Gastrocnemius medialis (tissue), 4 donors: ENCODE measurements at regions not wholly inside any gene's neighbourhood (a gene's known extent, or its start where the extent isn't known, plus 50 kb on each side); places are given as distances from the start of the nearest gene placed in this dataset.
"Not testable (repeated sequence)": the region's sequence is repeated elsewhere in the genome, so short reads cannot be mapped to it uniquely, and the experiment has no call there.

Source experiments
- ATAC-seq, 2 donors: fragments of 150-250 bp; one replicate each; pipeline ENCODE4 v1.9.1; 2016
- DNase-seq, 2 donors: peaks; one replicate each; pipeline ENCODE4 v3.0.0-alpha.2; 2019
- H3K27ac ChIP-seq, 4 donors: fragments of 200-600 bp; sonication (generic); 1 replicate in 1 of 4; 2 replicates in 3 of 4; pipeline ENCODE4 v1.5.1; 2016 to 2018; ENCODE audit warnings: mild to moderate bottlenecking in 2 of 4, moderate library complexity in 1 of 4
- H3K27me3 ChIP-seq, 3 donors: fragments of 200-600 bp; sonication (generic) in 2 of 3; 1 replicate in 1 of 3; 2 replicates in 2 of 3; pipeline versions ENCODE4 v1.5.1 to v1.6.0; 2016 to 2019; ENCODE audit warnings: mild to moderate bottlenecking in 1 of 3, moderate library complexity in 1 of 3
- H3K36me3 ChIP-seq, 2 donors: fragments of 200-600 bp; sonication (generic) in 1 of 2; one replicate each; pipeline ENCODE4 v1.5.1; 2017 to 2018
- H3K4me1 ChIP-seq, 2 donors: fragments of 200-600 bp; sonication (generic) in 1 of 2; one replicate each; pipeline ENCODE4 v1.5.1; 2016 to 2017; ENCODE audit warnings: mild to moderate bottlenecking in 2 of 2
- H3K4me3 ChIP-seq, 4 donors: fragments of 200-600 bp; sonication (generic) in 3 of 4; 1 replicate in 1 of 4; 2 replicates in 3 of 4; pipeline ENCODE4 v1.5.1; 2016 to 2019; ENCODE audit warnings: mild to moderate bottlenecking in 2 of 4
- H3K9me3 ChIP-seq, 3 donors: fragments of 200-600 bp; sonication (generic) in 2 of 3; 1 replicate in 1 of 3; 2 replicates in 2 of 3; pipeline ENCODE4 v1.5.1; 2016 to 2019
- CTCF ChIP-seq, 5 experiments: fragments of 450-650 bp in 3 of 5; fragments of 200-600 bp in 2 of 5; sonication (generic) in 2 of 5; IDR thresholded peaks in 4 of 5; conservative IDR thresholded peaks in 1 of 5; 1 replicate in 4 of 5; 2 replicates in 1 of 5; pipeline ENCODE4 v1.5.1; 2016 to 2019; ENCODE audit warnings: antibody characterized with exemption in 5 of 5, mild to moderate bottlenecking in 3 of 5, moderate library complexity in 3 of 5
- POLR2A ChIP-seq, 2 donors: fragments of 450-650 bp; IDR thresholded peaks; one replicate each; pipeline ENCODE4 v1.6.1; 2017; ENCODE audit warnings: antibody characterized with exemption in 2 of 2, mild to moderate bottlenecking in 2 of 2, moderate library complexity in 2 of 2
- in situ Hi-C, 4 donors: fragments of 200-750 bp; cut with MboI; loops; one replicate each; pipeline versions ENCODE4 v1.15.0 to v1.8.0; 2017; ENCODE audit warnings: low sequenced_read_pairs in 4 of 4
- intact Hi-C: fragments of 100-400 bp; cut with DNase I; formaldehyde crosslinking; loops from one replicate; pipeline ENCODE4 v1.15.1; 2023; ENCODE audit warnings: low total_unique reads

GRCh38 chrX:104391906-104392305, 137.2 kb upstream of the ESX1 start:
- in situ Hi-C loops, result no loop called here
- Histone ChIP-seq H3K4me1 (no peaks in the 10 kb centered on the region), H3K9me3 (no peaks in the 10 kb centered on the region), H3K4me3 (no peak overlapping the region), H3K27me3 (peaks cover 0 to 4% (median 0%) of the 10 kb centered on the region in 3 donors), H3K27ac (no peak overlapping the region), H3K36me3 (no peaks in the 10 kb centered on the region)
- TF ChIP-seq CTCF (IDR thresholded peaks at IDR 0.05 in 4 of 5, conservative IDR thresholded peaks at IDR 0.05 in 1 of 5) (no peak), POLR2A (IDR thresholded peaks at IDR 0.05) (no peak)
- no peak for ATAC-seq
- no peak for DNase-seq
- intact Hi-C loops, result no loop called here

GRCh38 chrX:104376937-104377336, 122.2 kb upstream of the ESX1 start:
- H3K9me3 ChIP-seq, result no peaks in the 10 kb centered on the region
- H3K27ac ChIP-seq, result no peak overlapping the region
- H3K4me1 ChIP-seq, result no peaks in the 10 kb centered on the region
- TF ChIP-seq POLR2A (IDR thresholded peaks at IDR 0.05) (no peak), CTCF (IDR thresholded peaks at IDR 0.05 in 4 of 5, conservative IDR thresholded peaks at IDR 0.05 in 1 of 5) (no peak)
- ATAC-seq (no peak), DNase-seq (no peak)
- intact Hi-C loops, result no loop called here
- in situ Hi-C loops, result no loop called here
- H3K4me3 ChIP-seq, result no peak overlapping the region
- H3K36me3 ChIP-seq, result no peaks in the 10 kb centered on the region
- H3K27me3 ChIP-seq, result no peaks in the 10 kb centered on the region

GRCh38 chrX:104372547-104372946, 117.8 kb upstream of the ESX1 start:
- Histone ChIP-seq H3K4me3 (no peak overlapping the region), H3K27ac (no peak overlapping the region), H3K36me3 (no peaks in the 10 kb centered on the region), H3K4me1 (no peaks in the 10 kb centered on the region), H3K9me3 (no peaks in the 10 kb centered on the region), H3K27me3 (no peaks in the 10 kb centered on the region)
- intact Hi-C loops (no loop called here), in situ Hi-C loops (no loop called here)
- no peak for TF ChIP-seq CTCF (IDR thresholded peaks at IDR 0.05 in 4 of 5, conservative IDR thresholded peaks at IDR 0.05 in 1 of 5)
- TF ChIP-seq POLR2A (IDR thresholded peaks at IDR 0.05), result no peak
- ATAC-seq (no peak), DNase-seq (no peak)

GRCh38 chrX:104370089-104370488, 115.4 kb upstream of the ESX1 start:
- no peaks in the 10 kb centered on the region for H3K36me3 ChIP-seq
- H3K27me3 ChIP-seq, result peaks cover 0 to 2% (median 0%) of the 10 kb centered on the region in 3 donors
- no peaks in the 10 kb centered on the region for H3K9me3 ChIP-seq
- no peaks in the 10 kb centered on the region for H3K4me1 ChIP-seq
- H3K4me3 ChIP-seq, result no peak overlapping the region
- DNase-seq (no peak), ATAC-seq (no peak)
- intact Hi-C loops, result no loop called here
- H3K27ac ChIP-seq, result no peak overlapping the region
- TF ChIP-seq CTCF (IDR thresholded peaks at IDR 0.05 in 4 of 5, conservative IDR thresholded peaks at IDR 0.05 in 1 of 5) (no peak), POLR2A (IDR thresholded peaks at IDR 0.05) (no peak)
- in situ Hi-C loops, result no loop called here

GRCh38 chrX:104360774-104361173, 106.0 kb upstream of the ESX1 start:
- H3K4me3 ChIP-seq, H3K27me3 ChIP-seq, DNase-seq, H3K4me1 ChIP-seq, H3K27ac ChIP-seq, H3K9me3 ChIP-seq, ATAC-seq, intact Hi-C loops, H3K36me3 ChIP-seq, in situ Hi-C loops: not testable (repeated sequence)
